HG03039 (cell line): ENCODE measurements at regions not wholly inside any gene's neighbourhood (a gene's known extent, or its start where the extent isn't known, plus 50 kb on each side); places are given as distances from the start of the nearest gene placed in this dataset.

ENCODE experiments used
- ATAC-seq: cut with Tn5 transposase; IDR thresholded peaks from one replicate; pipeline ENCODE4 v1.9.1; 2021; ENCODE audit warnings: mild to moderate bottlenecking, moderate library complexity; ENCODE audit not compliant: unreplicated experiment

DNA sequence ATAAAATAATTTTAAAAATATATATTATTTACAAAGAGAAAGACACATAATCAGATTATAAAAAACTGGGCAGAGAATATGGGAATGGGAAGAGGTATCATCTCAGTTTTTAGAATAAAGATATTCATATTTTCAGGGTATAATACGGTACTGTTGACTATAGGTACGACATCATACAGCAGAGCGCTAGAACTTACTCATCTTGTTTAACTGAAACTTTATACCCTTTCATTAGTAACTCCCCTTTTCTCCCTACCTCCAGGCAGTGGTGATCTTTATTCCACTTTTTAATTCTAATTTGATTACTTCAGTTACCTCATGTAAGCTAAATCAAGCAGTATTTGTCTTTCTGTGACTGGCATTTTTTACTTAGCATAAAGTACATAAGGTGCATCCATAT lies 742.1 kb downstream of the MTRR start:
- no peak for ATAC-seq

DNA sequence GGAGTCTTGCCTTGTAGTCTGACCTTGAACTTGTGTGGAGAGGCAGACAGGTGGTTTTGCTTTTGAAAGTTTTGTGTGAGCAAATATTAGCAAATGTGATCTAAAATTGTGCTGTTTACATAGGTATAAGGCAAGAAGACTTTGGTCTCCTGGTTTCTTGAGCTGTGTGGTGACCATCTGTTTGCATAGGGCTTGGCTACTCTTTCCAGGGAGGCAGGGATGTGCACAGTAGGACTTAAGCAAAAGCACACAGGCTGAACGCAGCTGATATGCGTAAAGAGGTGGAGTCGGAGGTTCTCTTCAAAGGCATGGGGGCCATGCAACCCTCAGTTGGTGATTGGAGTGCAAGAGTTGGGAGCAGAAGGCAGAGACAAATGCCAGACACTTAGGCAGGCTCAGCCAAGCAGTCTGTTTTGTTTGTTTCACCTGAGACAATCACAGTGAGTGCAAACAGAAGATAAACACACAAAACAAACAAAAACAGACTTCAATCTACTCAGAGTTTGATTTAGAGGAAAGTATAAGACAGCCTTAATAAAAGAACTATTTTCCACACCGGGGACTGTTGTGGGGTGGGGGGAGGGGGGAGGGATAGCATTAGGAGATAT lies 744.2 kb downstream of the MTRR start:
- no peak for ATAC-seq

DNA sequence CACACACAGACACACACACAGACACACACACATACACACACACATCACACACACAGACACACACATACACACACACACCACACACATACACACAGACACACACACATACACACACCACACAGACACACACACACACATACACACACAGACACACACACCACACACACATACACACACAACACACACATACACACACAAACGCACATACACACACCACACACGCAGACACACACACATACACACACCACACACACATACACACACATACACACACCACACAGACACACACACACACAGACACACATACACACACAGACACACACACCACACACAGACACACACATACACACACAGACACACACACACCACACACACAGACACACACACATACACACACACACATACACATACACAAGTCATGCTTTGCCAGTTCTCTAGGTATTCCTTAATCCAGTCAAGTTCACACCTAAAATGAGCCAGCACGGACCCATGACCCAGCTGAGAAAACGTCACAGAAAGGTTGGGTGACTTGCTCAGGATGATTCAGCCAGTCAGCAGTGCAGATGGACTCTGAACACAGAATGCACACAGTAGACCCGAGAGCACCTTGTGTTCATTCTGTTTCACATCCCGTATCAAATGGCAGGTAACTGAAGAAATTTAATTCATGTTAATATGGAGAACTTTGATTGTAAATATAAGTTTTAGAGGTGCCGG lies 746.4 kb downstream of the MTRR start:
- ATAC-seq: no peak

DNA sequence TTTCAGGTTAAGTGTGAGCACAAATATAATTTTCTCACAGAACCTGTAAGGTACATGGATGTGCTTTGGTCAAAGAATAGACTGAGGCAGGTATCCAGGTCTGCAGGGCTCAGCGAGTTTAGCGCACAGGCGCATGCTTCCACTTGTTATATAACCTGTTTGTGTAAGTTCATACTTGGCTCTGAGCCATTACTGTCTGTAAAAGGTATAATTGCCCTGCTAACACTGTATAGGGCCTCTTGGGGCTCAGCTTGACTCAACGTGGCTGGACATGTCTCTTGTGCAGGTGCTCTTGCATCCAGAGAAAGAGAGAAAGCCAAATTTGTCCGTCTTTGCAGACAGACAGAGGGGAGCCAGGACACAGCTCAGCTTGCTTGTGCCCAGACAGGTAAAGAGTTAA lies 759.6 kb downstream of the MTRR start:
- ATAC-seq: no peak

DNA sequence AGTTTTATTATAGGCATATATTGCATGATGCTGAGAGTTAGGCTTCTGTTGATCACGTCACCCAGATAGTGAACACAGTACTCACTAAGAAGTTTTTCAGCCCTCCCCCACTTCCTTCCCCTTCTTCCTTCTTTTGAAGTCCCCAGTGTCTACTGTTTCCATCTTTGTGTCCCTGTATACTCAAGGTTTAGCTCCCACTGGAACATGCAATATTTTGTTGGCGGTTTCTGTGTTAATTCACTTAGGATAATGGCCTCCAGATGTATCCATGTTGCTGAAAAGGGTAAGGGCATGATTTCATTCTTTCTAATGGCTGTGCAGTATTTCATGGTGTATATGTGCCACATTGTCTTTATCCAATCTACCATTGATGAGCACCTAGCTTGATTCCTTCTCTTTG lies 764.3 kb downstream of the MTRR start:
- ATAC-seq: no peak

DNA sequence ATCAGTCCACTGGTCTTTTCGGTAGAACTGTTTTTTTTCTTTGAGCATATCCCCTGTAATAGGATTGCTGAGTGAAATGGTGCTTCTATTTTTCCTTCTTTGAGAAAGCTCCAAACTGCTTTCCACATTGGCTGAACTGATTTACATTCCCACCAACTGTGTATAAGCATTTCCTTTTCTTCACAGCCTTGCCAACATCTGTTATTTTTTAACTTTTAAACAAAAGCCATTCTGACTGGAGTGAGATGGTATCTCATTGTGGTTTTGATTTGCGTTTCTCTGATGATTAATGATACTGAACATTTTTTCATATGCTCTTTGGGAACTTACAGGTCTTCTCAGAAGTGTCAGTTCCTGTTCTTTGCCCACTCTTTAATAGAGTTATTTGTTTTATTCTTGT lies 764.7 kb downstream of the MTRR start:
- ATAC-seq: no peak

DNA sequence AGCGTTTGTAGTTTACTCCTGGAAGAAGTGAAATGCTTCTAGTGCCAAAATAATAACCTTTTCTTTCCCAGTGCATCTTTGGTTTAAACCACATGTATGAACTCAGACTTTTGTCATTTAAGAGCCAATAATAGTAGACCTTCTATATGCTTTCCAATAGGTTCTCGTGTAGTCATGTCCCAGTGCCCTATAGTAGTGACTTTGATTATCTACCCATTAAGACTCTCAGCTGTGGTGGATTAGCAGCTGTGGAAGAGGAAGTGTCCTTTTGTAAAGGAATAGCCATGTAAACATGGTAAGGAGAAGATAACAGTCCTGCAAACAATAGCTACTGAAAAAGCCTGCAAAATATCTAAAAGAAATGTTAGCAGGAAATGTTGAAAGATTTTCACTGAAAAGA lies 765.3 kb downstream of the MTRR start:
- ATAC-seq: no peak

DNA sequence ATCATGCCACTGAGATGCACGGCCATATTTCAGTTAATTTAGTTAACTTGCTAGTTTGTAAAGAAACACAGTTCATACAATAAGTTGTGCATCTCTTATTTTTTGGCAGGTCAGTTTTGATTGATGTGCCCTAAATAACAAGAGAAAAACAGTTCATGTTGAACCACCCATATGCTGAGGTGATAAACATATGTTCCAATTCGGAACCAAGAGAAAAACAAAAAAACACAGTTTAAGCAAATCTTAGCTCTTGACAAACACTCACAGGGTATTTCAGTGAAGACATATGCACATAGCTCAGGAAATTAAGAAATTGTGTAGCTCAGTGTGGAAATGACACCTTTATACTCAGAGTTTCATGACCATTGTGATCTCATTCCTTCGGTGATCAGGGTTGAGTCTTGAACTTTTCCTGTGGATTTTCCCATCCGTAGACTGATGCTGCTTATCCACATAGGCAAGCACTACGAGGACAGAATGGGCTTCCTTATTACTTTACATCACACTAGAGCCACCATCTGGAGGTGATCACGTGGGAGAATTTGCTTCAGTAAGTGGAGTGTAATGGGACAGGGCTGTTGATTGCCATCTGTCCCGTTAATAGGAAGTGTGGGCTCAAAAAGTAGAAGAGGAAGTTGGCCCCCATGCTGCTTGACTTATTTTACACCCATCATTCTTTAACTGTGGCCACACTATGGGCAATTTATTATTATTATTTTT lies 773.0 kb downstream of the MTRR start:
- ATAC-seq: no peak

DNA sequence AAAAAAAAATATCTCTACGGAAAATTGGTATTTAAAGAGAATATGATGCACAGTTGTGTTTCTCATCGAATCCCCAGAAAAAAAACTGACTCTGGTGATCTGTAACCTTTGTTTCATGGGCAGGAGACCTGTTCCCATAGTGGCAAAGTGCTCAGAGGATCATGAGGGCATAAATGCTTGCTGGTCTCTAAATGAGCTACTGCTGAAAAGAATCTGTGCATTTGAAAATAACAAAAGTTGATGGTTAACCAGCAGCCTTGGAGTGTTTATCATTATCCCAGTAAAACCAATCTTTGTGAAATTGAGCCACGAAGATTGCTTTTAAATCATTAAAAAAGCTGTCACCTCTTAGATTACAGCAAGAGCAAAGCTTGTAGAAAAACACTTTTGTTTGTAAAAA lies 775.4 kb downstream of the MTRR start:
- no peak for ATAC-seq

DNA sequence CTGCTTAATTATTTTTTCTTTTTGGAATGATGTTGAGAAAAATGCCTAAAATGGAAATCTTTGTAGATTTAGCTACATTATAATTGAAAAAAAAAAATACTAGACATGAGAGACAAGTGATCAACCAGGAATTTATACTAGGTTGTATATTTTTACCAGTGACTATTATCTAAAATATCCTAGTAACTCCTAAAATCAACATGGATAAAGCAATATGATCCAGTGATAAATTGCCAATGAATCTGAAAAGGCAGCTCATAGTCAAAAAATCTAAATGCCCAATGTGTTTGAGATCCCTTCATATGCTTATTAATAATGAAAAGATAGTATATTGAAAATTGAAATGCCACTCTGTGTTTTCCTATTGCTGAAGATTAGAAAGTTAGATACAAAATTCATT lies 778.2 kb downstream of the MTRR start:
- no peak for ATAC-seq

DNA sequence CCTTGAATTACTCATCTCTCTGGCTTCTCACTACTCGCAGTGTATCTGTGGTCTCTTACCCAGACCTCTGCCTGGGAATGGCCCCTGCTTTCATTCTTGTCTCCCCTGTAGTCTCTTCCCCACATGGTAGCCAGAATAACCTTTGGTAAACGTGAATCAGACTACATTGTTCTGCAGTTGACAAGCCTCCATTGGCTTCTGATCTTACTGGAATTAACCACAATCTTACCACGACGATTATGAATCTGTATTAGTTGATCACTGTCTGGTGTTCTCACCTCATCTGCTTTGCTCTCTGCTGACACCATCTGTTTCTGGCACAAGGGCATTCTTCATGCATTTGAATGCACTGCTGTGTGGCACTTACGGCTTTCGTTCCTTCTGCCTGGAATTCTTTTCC lies 781.2 kb downstream of the MTRR start:
- ATAC-seq: no peak

DNA sequence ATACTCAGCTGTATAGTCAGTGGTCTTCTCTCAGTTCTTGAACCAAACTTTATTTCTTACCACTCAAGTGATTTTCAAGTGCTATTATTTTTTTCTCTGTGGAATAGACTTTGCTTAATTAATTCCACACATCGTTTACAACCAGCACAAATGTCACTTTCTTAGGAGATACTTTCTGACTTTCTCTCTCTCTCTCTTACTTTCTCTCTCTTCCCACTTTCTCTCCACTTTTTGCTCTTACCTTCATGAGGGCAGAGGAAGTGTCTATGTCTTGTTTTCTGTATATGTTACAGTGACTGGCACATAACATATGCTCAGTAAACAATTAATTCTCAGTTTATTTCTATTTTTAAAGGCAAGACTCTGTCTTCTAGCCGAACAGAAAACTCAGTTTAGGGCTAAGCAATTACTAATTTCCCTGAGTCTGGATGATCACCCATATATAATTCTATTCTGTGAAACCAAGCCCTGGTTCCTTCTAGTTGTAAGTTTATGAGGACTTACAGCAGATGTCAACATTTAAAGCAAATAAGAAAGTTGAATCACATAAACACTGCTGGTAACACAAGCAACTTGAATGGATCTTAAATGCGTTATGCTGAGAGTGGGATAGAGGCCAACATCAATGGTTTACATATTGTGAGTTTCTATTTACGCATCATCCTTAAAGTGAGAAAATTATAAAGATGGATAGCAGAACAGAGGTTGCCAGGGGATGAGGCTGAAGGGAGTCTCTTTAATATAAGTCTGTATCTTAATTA lies 791.4 kb downstream of the MTRR start:
- ATAC-seq: no peak

DNA sequence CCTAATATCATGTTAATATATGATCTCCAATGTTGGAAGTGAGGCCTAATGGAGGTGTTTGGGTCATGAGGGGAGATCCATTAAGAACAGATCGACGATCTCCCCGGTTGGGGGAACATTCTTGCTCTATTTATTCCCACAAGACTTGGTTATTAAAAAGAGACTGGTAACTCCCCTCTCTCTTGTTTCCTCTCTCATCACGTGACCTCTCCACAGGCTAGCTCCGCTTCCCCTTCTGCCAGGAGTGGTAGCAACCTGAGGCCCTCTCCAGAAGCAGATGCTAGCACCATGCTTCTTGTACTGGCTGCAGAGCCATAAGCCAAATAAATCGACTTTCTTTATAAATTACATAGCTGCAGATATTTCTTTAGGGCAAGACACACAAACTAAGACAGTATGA lies 794.4 kb downstream of the MTRR start:
- ATAC-seq: no peak

DNA sequence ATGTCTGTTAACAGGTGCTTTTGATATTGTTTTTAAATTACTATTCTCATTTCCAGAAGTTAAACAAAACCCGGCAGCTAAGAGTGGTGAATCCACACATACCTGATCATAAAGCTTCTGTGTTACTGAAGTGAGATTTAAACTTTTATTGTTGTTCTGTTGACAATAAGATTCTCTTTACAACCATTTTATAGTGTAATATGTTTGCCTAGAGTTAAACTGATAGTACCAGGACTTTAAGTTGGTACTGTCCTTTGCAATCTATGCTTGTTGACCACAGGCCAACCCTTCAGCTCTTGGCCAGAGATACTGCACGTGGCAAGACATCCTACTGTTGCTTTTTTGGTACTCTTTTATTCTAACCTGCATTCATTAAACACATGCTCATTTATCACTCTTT lies 806.2 kb downstream of the MTRR start:
- no peak for ATAC-seq

DNA sequence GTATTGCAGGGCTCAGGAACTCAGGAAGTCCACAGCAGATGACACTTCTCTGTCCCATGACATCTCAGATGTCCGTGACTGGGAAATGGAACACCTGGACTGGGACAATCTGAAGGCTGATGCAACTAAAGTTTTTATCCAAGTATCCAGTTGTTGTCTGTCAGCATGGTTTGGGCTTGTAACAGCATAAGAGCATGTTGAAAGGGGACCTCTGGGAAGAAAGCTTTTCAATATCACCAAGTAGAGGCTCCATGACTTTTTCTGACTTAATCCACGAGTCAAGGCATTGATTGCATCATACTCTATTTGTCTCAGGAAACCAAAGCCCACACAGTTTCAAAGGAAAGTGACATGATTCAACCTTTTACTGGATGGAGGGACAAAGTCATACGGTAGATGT lies 807.7 kb downstream of the MTRR start:
- ATAC-seq: no peak

DNA sequence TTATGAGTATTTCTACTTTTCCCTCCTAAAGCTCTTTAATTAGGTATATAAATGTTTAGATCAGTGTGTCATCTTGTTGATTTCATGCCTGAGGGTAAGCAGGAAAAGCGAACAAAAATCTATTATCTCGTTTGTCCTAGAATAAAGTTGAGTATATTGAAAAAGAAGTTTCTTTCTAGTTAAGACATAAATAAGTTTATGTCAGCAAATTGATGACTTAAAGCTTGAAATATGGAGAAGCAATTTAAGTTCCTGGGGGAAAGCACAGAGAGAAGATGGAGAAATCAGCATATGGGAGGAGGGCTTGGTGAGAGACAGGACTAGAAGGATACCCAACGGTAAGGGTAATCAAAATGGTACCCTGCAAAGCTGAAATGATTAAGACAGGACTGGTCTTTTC lies 813.4 kb downstream of the MTRR start:
- no peak for ATAC-seq

DNA sequence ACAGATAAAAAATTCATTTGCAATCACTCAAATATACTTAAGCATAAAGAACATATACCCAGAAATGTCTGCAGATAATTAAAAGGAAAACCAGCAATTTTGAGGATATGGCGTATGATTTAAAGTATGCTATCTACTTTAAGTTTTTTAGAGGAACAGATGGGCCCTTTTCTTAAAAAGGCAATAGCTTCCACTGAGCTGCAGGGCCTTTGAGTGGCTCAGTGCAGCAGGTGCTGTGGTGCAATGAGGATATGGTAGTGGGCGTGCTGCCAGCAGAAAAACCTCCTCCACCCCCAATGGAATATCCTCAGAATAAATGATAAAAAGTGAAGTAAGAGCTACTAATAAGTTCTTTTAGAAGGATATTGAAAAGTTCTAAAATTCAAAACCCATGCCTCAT lies 814.5 kb downstream of the MTRR start:
- ATAC-seq: no peak

DNA sequence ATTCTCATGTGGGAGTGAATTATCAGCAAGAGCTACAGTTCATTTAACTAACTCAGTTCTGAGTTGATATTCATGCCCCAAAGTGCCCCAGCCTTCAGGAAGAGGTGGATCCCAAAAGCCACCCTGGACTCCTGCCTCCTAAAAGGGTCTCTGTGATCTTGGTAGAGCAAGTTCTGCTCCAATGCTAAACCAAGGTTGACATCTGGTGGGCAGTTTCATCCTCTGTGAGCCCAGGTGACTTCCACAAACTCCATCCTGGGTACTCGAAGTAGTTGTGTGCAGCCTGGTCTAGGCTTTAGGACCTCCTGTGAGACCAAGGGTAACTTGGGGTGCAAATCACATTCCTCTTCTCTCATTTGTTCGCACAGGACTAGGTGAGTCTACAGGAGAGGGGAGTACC lies 816.8 kb downstream of the MTRR start:
- ATAC-seq: no peak

DNA sequence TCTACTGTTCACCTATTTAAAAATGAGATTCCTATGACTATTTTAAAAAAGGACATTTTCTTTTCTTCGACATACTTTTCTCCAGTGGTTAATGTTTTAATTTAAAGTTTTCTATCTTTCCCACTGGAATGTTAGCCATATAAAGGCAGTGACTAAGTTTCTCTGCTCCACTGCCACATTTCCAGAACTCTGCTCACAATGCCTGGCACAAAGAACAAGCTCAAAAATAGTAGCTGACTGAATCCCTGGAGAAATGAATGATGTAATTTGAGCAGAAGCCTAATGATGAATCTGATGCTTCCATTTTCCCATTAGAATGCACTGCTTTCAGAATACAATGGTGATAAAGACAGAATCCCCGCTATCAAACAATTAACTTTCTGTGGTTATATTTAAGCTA lies 817.8 kb downstream of the MTRR start:
- ATAC-seq: no peak

DNA sequence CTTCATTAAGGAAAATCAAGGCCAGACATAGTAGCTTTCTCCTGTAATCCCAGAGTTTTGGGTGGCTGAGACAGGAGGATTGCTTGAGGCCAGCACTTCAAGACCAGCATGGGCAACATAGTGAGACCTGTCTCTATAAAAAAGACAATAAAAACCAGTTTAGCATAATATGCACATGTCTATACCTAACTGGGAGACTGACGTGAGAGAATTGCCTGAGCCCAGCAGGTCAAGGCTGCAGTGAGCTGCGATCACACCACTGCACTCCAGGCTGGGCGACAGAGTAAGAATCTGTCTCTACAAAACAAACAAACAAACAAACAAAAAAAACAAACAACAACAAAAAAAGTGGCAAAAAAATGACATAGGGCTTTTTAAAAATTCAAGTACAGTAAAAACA lies 820.8 kb downstream of the MTRR start:
- no peak for ATAC-seq

DNA sequence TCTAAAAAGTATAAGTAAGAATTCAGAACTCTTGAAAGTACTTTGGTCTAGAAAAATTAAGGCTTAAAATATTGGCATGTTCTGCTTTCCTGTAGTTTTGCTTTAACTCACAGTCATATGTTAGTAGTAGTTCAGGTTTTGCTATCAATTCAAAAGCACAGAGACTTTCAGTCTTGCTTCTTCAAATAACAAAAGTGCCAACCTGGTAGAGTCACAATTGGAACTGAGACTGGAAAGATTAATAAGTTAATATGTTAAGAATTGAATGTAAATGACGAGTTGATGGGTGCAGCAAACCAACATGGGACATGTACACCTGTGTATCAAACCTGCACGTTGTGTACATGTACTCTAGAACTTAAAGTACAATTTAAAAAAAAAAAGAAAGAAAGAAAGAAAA lies 822.3 kb downstream of the MTRR start:
- no peak for ATAC-seq
